SW480 (cell line): ENCODE measurements at regions not wholly inside any gene's neighbourhood (a gene's known extent, or its start where the extent isn't known, plus 50 kb on each side); places are given as distances from the start of the nearest gene placed in this dataset.

ENCODE experiments used
- DNase-seq: peaks from one replicate; pipeline ENCODE4 v3.0.0-alpha.2; 2016; ENCODE audit warnings: low spot score

DNA sequence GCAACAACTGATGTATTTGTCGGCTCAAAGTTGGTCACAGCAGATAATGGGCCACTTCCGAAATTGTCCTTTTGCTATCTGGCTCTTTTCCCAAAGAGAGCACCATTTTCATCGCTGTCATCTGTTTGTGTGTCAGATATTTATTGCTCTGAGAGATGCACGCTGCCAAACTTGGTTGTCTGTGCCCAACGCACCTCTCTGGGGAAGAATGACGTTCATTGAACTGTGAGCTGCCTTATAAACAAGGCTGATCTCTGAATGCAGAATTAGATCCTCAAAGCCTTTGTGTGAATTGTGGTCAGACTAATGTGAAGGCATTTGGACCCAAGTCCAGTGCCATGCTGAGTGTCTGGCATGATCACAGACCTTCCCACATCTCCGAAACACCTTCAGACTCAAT, 174.7 kb upstream of the LYZL1 start:
- DNase-seq, result peak; percentile 41

DNA sequence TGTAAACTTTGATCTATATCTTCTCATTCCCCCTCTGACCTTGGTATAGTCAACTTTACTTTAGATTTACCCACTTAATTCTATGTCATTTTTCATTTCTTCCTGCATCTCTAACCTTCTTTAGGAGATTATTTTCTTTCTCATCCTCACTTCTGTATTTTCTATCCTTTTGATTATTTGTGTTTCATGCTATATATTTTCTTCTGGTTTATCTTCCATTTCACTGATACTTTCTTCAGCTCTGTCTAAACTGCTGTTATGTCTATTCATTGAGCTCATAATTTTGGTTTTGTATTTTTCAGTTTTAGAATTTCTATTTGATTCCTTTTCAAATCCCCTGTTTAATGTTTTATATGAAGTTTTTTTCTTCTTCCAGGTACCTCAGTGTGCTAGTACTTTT, 171.1 kb upstream of the LYZL1 start:
- DNase-seq, result no peak

DNA sequence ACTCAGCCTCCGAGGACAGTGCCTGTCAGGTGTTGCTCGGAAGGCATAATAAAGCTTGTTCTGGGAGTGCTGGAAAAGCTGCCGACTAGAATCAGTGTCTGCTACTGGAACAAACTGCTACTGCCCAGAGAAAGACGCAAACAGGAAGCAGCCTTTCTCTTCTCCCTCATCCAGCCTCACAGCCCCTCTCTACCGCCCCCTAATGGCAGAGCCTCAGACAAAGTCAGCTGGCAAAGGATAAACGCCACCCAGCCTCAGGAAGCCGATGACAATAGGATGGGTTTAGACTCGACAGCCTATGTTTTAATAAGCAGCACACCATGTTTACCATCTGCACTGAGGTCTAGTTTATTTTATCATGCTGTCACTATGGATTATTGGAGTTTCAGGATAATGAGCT, 169.5 kb upstream of the LYZL1 start:
- DNase-seq, result no peak

DNA sequence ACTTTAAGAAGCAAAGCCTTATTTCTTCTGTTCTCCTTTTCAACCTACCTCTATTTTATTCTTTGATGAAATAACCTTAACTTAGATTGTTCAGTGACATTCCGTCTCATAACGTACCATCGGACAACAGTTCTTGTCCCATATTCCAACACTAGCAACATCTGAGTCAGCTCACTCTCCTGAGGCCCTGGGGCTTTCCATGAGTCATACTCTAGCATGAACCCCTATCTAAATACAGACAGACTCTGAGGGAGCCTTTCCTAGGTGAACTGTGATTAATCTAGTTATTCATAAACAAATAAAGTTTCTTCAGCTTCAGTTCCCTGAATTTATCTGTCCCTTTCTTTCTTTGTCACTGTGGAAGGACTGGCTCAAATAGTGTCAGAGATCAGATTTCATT, 168.7 kb upstream of the LYZL1 start:
- peak; percentile 61 for DNase-seq

DNA sequence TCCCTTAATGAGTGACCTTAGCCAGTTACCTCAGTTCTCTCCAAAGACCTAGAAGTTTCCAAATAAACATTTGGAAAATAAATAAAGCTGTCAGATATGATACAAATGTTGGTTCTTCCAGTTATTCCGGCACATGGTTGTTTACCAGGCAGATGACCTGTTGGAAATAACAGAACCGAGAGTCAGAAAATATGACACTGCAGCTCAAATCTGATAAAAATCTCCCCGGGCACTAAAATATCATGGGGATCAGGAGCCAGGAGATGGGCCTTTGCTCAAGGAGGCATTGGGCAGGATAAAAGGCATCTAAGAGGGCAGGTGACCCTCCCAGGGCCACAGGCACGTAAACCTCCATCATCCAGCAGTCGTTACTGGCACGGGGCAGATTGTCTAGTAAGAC, 164.0 kb upstream of the LYZL1 start:
- no peak for DNase-seq

DNA sequence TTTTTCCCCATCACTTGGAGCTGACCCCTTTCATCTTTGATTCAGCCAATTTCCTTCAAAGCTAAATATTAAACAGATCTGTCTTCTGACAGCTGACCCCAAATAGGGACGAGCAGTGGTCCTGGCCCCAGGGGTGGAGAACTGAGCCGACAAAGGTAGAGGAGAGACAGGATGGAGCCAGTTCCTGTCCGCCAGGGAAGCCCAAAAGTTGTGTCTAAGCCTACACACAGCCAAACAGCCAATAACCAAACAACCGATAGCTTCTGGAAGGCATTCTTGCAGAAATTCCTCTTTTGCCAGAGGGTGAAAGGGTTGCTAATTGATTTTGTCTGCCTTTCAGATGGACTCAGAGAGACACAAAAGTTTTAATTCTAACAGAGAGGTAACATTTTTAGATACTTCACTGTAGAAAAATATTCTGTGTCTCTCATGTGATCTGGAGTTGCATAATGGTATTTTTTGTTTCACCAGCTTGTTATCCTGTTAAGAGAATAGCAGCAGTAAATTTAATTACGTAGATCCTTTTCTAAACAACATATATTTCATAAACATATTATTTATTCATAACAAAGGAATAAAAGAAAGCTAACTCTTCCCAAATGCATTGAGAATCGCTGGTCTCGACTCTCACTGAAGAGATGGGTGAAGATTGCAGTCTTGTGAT, 161.7 kb upstream of the LYZL1 start:
- DNase-seq, result no peak

DNA sequence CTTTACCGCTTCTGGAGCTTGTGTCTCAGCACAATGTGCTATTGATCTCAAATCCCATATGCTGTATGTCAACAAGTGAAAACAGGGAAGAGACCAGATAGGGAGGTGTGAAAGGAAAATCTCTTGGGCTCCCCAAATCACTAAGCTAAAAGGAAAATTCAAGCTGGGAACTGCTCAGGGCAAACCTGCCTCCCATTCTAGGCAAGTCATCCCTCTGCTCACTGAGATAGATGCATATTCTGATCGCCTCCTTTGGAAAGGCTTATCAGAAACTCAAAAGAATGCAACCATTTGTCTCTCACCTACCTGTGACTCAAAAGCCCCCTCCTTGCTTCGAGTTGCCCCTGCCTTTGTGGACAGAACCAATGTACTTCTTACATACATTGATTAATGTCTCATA, 161.1 kb upstream of the LYZL1 start:
- DNase-seq, result no peak

DNA sequence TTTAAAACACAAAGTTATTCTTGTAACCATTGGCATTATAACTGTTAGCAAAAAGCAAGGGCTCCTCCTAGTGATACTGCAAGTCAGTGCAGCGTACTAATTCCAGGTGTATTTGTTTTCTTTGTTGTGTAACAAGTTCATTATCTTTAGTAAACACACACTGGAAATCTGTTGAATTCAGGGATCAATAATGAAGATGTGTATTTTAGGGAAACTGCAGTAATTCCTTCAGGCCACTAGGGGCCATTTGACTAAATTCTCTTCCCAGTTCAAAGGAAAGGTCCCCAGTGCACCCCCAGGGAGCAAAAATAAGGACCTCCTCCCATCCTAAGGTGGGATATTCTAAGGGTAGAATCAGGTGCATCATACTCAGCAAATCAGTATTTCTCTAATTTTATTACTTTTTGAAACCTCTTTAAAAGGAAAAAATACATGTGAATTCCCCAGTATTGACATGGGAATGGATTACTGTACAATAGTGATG, 158.6 kb upstream of the LYZL1 start:
- DNase-seq, result peak; percentile 57

DNA sequence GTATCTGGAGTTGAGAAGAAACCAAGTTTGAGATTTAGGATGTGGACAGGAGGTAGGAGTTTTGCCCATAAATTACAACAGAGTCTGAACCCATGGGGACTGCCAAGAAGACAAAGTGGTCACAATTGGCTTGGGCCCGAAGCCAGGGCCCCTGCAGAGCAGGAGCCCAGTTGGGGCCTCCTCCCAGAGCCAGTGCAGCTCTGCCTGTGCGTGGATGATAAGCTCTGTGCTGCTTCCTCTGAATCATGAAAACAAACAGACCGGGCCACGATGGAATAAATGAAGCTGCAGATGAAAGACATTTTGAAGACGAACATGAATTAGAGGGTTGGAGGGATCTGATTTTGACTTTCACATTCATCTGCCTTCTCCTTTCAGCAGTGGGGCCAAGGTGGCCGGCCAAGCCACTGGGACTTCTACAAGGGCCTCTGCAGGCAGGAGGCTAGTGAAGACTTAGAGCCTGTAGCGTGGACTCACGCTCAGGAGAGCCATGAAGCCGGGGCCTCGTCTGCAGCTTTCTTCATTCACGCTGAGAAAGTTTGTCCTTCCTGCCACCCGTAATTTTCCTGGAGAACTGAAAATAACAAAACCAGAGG, 156.8 kb upstream of the LYZL1 start:
- no peak for DNase-seq

DNA sequence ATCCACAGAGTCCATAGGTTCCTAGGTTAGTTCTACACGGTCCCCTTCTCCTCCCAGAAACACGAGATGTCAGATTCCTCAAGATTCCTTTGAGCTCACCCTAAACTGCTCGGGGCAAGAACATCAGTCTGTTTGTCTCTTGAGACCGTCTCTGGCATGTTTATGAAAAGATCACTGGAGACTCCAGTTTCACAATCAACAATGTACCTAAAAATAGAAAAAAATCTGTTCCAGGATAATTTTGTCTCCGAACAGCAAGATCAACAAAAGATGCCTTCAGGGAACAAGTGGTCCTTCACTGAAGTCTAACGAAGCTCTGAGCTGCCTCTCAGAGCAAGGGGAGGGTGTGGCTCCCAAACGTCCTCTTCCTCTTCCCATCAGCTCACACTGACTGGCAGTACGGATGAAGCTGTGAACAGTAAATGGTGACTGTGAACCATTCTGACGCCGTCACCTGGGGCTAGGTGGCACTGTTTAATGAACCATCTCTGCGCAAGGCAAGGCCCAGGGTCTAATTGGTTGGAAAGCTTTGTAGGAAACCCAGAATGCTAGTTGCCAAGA, 156.2 kb upstream of the LYZL1 start:
- DNase-seq, result peak; percentile 14

DNA sequence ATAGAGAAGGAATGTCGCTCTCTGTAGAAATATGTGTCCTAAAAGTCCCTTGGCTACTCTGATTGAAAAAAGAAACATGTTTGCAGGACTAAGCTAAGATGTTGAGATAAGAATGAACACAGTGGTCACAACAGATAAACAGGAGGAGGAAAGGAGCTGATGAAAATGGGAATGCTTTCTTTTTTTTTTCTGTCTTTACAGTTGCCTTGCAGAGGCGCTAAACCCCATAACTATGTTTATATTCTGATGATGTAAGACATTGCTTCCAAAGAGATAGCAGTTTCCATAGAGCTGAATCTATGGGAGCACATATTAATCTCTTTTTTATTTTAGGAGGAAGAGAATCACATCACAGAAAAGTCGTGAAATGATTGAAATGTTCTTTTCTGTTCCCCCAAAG, 153.5 kb upstream of the LYZL1 start:
- no peak for DNase-seq

DNA sequence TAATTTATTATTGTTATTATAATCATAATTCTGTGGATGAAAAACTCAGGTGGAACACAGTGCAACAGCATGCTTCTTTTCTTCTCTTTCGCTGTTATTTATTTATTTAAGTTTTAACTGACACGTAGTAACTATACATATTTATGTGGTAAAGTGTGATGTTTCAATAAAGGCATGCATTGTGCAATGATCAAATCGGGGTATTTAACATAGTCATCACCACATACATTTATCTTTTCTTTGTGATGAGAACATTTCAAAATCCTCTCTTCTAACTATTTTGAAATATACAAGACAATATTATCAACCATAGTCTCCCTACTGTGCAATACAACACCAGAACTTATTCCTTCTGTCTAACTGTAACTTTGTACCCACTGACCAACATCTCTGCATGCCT, 152.5 kb upstream of the LYZL1 start:
- no peak for DNase-seq

DNA sequence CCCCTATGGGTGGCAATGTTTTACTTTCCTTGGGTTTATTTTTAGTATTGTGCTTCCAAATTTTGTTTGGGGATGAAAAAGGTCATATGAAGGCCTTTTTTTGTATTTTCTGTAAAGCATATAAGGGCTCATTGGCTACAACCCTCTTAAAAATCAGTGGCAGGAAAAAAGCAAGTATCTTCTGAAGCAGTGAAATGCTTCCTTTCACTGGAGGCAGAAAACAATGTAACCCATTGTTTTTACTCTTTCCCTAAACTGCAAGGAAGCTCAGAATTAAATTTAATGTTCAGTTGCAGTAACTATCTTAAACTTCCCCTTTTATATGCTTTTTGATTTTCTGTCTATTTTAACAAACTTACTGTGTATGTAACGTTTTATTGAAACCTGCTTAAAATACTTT, 148.7 kb upstream of the LYZL1 start:
- no peak for DNase-seq

DNA sequence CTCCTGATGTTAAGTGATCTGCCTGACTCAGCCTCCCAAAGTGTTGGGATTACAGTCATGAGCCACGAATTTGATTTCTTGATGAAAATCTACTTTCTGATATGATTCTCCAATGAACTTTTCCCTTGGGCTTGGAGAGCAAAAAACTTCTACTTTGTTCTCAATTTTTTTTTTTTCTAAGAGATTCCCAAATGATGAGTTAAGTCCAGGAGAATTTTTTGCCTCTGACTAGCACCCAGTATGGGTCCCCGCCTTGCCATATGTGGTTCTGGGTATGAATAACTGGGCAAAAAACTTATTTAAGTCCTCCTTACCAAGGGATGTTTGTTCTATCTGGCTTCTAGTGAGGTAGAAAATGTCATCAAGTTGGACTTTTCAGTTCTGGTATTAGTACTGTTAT, 147.9 kb upstream of the LYZL1 start:
- no peak for DNase-seq

DNA sequence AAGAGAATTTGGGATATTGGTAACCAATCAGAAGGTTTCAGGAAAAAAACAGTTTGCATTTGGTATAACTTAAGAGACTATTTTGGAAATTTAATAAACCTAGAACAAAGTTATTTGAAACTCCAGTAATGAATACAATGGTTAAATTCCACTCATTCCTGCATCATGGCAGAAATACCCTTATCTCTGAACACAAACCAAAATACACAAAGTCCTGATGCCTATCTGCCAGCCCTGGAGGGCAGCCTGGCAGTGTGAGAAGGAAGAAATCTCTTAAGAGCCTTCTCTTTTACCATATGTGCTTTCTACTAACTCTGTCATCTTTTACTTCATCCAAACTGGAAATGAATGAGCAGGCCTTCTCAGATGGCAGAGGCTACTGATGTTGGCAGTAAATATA, 147.1 kb upstream of the LYZL1 start:
- no peak for DNase-seq

DNA sequence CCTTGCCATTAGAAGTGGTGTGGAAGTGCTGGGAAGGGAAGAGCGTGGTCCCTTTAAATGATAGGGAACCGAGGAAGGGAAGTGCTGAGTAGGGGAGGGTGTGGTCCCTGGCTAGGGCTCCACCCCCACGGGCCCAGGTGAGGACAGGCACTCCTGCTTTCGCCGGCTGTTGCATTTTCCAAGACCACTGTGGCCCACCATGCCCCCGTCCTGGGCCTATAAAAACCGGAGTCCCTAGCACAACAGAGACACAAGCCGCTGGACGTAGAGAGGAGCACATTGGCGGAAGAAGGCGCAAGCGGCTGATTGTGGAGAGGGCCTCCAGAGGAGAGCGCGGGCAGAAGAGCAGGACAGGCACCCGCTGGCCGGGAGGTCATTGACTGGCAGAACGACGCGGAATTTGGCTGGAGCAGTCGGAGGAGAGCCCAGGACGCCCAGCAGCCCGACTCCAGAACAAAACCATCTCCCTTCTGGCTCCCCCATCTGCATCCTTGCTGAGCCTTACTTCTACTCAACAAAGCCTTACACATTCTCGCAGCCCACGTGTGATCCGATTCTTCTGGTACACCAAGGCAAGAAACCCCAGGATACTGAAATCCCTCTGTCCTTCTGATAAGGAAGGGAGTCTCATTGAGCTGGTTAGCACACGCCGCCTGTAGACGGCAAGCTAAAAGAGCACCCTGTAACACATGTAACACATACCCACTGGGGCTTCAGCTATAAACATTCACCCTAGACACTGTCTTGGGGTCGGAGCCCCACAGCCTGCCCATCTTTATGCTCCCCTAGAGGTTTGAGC, 146.2 kb upstream of the LYZL1 start:
- no peak for DNase-seq

DNA sequence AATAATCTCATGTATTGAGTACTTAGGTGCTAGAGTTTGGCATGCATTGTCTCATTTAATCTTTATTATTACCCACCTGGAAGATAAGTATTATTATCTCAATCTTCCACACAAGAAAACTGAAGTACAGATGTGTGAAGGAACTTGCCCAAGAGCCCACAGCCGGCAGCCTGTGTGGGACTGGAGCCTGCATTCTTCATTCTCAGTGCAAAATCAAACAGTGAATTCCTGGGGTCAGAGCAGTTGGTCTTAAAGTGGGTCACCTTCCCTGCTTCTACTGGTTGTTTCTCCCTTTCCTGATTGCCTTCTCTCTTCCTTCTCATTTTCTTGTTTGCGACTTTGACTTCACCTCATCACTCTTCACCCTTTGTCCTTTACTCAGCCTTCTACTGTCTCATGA, 144.7 kb upstream of the LYZL1 start:
- DNase-seq, result no peak

DNA sequence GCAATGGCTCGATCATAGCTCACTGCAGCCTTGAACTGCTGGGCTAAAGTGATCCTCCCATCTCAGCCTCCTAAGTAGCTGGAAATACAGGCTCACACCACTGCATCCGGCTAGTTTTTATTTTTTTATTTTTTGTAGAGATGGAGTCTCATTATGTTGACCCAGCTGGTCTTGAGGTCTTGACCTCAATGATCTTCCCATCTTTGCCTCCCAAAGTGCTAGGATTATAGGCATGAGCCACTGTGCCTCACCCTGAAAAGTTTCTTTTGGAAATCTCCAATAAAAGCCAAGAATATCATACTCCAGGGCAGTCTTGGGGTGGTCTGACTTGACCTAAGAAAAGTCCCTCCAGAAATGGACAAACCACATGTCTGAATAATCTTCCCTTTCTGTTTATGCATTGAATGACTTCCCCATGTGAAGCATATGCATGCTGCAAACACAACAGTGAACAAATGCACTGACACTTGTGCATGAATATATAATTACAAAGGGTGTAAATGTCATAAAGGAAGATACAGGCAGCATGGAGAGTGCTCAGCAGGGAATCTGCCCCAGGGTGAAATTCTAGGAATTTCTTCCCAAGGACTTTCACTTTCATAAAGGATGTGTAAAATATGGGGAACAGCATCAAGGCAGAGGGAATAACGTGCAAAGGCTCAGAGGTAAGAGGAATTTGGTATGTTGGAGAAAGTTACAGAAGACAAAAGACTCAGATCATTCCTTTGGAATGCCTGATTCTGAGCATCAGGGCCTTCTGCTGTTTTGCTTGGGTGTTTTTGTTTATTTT, 142.4 kb upstream of the LYZL1 start:
- no peak for DNase-seq

DNA sequence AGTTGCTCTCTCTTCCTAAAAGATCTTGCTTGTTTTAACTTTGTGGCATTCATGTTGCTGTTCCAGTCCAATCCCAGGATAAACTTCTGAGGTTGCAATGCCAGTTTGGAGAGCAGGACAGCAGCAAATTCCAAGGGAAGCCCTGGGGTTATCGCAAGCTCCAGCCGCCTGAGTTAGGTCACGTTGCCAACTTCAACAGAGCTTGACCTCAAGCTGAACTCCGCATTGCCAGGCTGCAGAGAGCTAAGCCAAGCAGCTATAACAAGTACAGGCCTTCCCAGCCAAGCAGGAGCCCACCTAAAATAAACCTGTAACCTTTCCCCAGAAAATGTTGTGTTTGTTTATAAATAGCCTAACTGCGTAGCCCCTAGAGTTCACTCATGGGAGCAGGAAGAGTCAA, 138.9 kb upstream of the LYZL1 start:
- no peak for DNase-seq

DNA sequence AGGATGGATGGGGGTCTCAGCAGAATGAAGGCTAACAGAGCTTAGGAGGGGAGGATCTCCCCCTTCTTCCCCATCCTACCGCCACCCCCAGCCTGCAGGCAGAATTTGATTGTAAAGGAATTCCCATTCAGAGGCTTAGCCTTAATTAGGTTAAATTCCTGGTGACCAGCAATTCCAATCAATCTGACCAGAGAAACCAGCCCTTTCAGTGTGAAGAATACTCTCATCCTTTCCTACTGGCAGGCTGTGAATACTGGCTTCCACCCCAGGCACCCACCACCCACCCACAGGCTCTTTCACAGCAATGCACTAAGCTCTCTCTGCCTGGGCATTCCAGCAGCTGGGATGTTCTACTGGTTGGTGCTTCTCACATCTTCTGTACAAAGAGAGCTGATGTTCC, 137.9 kb upstream of the LYZL1 start:
- DNase-seq, result no peak

DNA sequence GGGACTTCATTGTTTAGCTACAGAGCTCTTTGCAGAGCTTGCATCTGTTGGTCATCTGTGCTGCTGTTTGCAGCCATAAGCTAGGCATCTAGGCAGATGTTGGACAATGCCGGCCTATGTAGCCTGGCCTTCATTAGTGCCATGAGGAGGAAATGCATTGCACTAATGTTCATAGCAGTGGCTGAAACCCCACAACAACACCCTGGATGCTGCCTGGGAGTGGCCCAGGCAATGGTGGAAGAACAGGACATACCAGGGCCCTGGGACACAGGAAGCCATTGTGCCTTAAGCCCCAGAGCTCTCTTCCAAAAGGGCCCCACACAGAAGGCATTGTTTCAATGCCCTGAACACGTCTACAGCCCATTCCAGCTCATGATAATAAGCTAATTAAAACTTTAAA, 131.5 kb upstream of the LYZL1 start:
- DNase-seq, result no peak

DNA sequence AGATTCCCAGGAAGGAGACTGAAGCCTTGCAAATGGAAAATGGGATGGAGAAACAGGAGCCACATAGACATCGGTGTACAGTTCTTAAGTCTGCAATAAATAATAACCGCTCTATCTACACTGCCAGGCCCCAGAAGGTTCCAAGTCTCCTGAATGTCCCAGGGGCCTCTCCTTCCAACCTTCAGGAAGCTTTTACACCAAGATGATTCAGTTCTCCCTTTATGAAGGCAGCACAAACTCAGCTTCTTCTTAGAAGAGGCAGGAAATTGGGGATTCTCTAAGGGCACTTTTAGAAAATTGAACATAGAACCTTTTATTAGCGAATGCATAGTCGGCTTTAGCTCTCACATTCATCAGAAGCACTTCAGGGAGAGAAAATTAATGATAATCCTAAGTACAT, 130.8 kb upstream of the LYZL1 start:
- no peak for DNase-seq
